HT1080 (cell line): ENCODE measurements at regions not wholly inside any gene's neighbourhood (a gene's known extent, or its start where the extent isn't known, plus 50 kb on each side); places are given as distances from the start of the nearest gene placed in this dataset.

Source experiments
- DNase-seq: peaks from one replicate; pipeline ENCODE4 v3.0.0-alpha.2; 2015; ENCODE audit warnings: low read depth

DNA sequence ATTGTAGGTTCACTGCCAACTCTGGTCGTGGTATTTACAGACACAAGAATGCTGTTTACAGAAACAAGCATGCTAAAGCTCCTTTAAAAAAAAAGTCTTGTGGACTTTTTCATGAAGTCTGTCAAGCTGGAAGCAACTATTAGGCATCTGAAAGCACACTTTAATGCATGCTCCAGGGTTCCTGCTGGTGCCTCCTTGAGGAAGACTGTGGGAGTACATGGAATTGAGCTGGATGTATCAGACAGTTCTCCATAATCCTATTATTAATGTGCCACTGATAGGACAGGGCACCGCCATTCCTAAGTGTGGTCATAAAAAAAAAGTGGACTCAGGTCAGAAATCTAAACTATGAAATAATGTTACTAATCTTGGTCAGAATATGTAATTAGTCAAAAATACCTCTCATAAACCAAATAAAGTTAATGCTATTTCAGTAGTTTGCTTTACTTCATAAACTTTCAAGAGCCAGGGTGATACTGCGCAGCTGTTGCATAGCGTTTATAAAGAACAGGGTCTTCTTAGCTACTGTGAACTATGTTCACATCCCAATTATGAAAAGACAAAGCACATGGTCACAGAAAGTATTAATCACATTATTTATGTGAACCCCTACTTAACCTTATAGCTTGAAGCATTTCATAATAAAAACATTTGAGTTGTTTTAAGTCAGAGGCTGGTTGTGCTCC lies 390.8 kb upstream of the PTGER4 start:
- DNase-seq: no peak

DNA sequence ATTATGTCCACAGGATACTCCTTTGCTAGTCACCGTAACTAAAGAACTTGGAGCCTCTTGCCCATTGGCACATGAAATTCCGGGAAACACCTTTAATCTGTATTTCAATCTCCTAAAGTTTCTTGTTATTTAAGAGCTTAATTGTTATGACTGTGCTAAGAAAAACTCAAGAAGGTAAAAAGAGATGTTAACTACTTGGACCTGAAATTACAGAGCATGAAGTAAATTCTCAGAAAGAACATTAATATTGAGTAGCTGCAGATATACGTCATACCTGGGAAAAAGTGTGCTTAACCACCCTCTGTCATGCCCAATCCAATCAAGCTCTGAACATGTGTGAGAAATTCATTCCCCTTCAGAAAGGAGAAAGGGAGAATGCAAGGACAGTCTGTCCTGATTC lies 394.9 kb upstream of the PTGER4 start:
- no peak for DNase-seq

DNA sequence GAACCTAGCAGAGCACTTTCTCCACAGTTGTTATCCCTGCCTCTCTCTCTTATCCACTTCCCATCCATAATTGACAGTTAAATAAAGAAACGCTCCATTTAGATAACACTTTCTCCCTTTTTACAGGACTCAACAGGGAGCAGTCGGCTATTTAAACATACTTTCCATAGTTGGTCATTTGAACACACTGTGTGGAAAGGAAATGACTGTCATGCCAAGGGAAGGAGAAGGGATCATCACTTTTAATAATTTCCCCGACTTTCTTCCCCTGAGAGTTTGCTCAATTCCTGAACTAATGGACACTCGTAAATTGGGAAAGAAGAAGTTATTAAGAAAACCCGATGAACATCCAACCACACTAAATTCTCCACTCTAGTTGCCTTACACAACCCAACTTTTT lies 400.8 kb upstream of the PTGER4 start:
- no peak for DNase-seq

DNA sequence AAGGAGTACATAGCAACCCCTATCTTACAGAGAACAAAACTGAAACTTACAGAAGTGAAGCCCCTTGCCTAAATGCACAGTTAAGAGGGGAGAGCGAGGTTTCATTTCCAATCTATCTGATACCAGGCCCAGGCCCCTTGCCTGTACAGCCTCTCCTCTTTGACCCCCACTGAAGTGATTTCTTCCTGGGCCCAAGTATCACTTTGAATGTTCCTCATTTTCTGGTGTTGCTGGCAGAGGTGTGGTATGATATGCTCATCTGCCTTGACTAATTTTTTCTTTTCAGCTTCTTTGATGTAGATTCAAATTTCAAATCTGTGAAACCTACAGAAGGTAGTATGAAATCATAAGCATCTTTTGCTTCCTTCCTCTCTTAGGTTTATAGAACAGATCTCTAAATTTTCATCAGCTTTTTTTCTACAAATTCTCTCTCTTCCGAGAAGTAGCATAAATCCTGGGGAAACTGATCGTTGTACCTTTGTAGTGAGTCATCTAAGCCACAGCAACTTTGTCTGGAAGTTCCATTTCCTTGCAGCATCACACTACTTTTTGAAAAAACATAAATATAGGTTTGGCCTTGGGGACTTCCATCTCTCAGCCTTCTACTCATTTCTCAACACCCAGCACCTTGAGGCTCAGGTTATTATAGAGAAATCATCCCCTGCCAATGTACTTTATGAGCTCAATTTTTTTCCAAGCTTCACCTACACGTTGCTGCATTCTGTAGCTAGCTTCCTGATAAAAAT lies 402.4 kb upstream of the PTGER4 start:
- no peak for DNase-seq

DNA sequence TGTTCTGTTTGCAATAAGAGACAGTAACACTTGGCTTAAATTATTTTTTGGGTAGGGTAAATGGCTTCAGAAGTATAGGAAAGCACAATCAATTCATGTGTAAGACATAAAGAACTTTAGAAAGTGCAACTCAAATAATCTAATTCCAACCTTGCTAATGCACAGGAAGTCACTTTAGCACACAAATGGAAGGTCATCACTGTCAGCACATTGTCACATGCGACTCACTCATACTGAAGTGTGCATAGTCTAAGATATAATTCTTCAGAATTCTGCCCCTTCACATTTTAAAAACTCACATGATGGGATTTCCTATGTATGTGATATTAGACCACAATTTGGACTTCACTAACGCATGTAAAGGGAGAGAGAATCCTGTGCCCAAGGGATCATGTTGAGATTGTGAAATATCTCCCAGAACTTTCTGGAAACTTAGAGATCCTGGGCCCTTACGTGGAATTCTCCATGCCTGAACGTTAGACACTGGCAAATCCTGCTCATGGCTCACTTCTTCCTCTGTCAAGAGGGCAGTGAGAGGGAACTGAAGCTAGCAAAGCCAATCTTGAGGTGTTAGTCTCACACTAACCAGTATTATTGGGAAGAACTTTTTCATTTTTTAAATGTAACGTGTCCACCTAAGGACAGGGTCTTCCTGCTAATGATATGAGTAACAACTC lies 403.2 kb upstream of the PTGER4 start:
- no peak for DNase-seq

DNA sequence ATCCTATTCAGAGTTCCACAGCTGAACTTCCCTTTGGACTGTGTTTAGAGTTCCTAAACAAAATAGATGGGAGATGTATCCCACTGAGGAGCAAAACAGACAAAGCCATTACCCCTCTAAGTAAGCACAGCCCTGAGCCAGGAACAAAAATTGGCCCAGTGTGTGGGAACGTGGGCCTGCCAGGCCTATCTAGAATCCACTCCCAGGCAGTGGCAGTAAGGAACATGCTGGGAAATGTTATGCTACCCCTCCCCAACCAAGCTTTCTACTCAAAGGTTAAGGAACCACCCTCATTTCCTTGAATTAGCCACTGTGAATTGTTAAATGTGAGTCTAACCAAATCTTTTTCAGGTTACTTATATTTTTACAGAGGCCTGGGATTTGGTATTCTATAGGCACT lies 405.1 kb upstream of the PTGER4 start:
- no peak for DNase-seq

DNA sequence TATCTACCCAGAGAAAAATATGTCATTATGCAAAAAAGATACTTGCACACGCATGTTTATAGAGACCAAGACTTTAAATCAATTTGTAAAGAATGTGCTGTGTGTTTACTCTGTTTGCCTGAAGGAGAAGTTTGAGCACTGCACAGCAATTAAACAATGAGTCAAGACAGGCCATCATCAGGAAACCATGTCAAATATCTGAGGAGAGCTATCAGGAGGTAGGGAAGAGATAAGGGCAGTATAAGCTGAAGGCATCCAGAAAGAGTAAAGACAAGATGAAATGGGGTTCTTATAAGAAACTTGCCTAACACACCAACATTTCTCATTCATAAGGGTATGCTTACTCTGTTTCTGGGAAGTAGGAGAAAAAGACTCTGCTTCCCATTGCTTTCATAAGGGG lies 405.8 kb upstream of the PTGER4 start:
- DNase-seq: no peak

DNA sequence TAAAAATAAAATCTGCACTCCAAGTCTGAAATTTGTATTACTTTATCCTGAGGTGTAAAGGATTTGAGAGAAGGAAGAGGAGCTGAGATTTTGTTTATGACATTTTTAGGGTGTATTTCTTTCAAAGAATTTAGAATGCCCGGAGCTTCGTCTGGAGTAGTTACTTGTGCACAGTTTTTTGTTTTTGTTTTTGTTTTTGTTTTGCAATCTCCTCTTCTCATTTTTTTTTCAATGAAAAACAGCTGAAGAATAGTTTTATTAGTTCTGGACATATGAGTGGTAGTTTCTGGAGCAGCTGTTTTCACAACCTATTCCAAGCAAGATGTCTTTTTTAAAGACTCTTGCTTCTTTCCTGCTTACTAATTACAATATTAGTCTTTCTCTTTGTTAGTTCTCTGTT lies 408.2 kb upstream of the PTGER4 start:
- DNase-seq: no peak

DNA sequence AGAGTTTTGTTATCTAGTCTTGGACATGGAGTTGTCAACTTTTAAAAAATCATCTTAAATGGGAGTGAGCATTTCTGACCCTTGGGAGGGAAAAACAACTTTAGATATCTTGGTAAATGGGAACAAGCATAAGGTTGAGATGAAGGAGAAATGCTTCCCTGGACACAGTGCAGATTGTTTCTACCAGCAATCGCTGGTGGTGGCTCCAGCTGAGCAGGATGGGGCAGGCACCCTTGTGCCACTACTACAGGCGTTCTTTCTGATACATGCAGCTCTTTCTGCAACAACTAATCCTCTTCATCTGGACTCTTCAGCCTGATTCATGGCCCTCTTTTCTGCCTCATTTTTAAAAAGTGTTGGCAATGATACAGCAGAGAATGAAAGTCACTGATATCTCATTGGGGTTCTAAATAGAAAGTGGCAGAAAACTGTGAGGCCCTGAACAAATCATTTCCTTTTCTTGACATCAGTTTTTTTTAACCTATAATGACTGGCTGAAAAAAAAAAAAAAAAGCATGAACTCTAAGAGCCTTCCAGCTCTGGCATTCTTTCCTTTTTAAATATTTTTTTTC lies 409.4 kb upstream of the PTGER4 start:
- no peak for DNase-seq

DNA sequence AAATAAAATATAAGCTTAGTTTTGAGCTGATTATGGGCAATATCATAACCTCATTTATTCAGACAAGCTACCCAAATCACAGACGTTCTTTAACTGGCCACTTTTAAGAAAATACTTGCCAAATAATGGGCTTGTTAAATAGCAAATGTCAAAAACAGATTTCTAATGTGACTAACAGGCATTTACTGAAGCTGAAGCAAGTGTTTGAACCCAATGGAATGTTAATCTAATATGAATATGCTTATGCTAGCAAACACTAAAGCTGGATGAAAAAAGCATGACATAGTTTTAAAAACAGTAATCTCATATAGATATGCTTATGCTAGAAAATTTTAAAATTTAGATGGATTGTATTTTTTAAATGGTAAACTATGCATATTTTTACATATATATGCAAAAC lies 411.6 kb upstream of the PTGER4 start:
- no peak for DNase-seq

DNA sequence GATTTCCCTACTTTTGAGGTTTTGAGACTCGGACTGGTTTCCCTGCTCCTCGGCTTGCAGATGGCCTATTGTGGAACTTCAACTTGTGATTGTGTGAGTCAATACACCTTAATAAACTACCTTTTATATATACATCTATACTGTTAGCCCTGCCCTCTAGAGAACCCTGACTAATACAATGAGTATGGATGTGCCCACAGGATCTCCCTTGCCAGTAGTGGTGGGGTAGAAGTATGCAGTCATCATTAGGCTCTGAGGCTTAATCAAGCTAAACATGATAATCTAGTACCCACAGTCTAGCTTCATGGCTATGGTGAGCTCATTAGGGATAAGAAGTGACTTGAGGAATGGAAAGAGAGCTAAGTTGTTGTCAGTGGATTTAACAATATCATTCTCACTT lies 412.8 kb upstream of the PTGER4 start:
- DNase-seq: peak; percentile 8

DNA sequence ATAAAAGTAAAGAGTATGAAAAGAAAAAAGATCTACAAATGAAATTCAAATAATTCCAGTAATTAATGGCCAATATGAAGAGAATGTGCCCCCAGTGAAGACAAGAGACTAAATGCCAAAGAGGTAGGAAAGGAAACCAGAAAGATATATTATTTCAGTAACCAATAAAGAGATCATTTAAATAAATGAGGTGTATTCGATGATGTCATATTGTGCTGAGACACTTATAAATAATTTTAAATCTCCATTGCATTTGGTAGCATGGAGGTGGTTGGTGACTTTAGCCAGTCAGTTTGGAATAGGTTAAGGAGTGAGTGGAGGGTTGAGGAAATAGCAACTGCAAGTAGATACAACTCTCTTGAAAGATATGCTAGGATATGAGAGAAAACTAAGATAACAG lies 417.7 kb upstream of the PTGER4 start:
- no peak for DNase-seq

DNA sequence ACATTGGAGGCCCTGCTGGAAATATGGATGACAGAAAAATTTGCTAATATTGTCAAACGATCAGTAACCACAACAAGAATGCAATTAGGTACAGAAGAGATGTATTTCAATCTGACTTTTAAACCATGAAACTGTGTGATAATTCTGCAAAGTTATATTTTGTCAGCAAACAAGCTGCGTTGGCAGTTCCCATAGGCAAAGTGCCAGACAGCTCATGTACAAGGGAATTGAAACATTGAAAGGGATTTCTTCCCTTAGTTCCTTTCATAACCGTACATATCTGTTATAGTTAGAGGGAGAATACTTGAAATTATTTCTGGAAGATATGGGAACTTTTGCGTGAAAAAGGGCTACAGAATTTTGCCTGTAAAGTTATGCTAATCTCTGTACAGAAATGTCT lies 419.4 kb upstream of the PTGER4 start:
- DNase-seq: no peak

DNA sequence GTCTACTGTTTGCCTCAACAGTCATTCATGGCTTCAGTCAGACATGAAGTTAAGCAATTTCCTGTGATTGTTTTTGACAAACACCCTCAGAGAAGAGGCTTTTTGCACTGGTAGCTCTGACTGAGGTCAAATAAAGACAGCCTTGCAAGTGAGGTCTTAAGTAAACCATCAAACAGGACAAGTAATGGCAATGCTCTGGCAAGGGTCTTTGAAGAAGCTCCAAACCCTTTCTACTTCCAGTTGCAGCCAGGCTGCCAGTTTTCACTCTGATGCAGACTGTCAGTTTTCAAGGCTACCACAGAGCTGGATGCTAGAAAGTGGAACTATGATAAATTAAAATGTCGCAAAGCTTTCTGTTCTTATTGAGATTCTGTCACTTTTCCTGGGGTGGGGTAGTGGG lies 421.5 kb upstream of the PTGER4 start:
- no peak for DNase-seq

DNA sequence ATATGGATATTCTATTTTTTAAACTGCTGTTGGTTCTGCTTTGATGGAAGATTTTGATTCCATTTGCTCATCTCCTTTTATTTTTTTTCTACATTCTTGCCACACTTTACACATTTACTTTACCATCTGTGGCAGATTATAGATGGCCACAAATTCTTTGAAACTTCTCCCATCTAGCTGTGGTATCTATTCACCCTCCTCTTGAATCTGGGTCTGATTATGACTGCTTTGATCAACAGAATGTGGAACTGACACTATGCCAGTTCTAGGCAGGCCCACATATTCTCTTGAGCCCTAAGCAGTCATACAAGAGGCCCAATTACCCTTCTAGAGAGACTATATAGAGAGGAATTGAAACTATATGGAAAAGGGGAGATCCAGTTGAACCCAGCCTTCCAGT lies 439.0 kb upstream of the PTGER4 start:
- no peak for DNase-seq

DNA sequence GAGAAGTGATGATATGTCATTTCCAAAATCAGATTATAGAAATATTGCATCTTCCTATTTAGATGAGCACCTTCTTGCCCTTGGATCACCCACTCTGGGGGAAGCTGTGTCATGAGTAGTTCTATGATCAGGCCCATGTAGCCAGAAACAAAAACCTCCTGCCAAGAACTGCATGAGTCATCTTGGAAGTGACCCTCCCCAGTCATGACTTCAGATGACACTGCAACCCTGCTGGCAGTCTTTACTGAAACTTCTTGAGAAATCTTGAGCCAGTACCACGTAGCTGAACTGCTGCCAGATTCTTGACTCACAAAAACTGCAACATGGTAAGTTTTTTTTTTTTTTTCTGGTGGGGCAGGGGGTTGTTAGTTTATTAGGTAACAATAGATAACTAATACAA lies 439.6 kb upstream of the PTGER4 start:
- peak; percentile 81 for DNase-seq

DNA sequence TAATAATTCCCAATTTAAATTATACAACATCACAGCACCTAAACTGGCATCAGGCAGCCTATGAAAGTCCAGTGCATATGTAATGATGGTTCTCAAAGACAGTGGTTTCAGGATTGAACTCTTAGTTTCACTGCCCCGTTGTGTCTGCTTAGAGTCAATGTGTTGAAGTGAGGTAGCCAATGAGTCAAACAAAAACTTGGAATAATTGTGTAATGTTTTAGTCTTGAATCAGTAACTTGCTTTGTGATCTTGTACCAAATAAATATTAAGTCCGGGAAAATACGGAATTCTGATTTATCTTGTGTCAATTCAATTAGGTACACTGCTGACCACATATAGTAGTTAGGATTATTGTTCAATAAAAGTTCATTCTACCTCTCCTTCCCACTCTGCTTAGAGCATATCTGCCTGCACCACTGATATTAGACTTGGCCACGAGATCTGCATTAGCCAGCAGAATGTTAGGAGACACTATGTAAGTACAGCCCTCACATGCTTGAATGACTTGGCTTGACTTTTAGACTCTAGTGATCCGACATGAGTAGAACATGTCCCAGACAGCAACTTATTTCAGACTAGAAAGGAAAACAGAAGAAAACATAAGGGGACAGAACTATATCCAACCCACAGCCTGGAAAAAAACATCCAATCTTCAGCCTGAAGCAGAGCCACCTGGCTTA lies 441.5 kb upstream of the PTGER4 start:
- DNase-seq: no peak

DNA sequence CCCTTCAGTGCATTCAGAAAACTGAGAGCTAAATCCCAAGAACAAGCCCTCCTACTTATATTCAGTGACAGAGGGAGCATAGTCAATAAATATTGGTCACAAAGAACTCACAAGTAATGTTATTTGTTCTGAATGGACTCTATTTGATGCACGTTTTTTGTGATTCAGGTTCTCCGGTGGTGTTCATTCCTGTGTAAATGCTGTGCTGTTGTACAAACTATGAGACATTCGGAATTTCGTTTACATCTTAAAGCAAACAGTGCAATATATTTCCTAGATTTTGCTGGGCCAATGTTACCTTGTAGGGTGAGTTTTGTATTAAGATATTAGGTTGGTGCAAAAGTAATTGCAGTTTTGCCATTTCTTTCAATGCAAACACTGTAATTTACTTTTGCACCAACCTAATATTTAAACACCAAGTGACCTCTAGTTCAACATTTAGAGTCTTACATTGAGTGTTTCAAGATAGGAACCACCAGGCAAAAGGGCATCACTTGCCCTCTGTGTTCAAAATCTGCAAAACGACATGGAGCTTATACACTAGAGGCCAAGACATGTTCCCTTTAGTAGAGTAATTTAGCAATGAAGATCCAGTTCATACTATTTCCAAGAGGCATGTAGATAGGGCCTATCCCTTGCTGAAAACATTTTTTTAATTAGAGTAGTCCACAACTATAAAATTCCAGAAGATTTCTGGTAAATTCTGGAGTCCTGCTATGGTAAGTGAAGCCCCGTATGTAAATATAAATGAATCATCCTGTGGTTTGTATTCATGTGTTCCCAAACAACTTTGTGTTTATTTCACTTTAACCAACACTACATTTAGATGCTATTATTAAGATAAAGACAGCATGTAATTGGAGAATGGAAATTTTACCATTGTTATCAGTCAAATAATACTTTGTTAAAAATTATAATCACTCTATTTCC lies 444.0 kb upstream of the PTGER4 start:
- no peak for DNase-seq

DNA sequence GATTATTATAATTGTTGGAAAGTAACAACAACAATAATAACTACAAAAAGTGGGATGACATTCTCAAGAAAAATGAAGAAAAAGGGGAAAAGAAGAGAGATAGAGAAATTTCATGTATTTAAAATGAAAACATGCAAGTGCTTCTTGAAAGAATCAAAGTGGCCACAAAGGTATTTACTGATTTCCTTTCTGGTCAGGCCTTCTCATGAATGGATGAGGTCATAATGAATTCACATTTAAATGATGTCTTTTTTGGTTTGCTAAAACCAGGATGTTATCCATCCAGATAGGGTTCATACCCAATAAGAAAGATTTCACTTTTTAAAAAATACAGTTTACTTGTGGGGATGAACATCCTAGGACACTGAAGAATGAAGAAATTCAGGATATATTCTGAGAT lies 446.4 kb upstream of the PTGER4 start:
- DNase-seq: peak; percentile 32

DNA sequence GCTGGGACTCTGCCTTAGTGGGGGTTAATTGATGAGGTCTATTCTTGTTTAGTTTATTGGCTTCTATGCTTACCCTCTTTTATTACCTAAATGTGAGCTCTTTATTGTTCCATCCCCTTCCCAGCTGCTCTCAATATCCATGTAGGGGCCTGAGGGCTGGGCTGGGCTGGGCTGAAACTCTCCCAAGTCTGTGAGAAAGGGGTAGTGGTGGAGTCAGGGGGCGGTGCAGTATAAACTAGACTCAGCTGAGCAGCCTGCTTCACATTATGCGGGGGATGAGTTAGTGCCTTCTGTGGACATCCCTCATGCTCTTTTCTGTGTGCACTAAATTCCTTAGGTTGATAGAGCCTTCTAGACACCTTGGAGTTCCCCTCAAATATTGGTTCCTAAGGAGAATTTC lies 451.8 kb upstream of the PTGER4 start:
- DNase-seq: no peak

DNA sequence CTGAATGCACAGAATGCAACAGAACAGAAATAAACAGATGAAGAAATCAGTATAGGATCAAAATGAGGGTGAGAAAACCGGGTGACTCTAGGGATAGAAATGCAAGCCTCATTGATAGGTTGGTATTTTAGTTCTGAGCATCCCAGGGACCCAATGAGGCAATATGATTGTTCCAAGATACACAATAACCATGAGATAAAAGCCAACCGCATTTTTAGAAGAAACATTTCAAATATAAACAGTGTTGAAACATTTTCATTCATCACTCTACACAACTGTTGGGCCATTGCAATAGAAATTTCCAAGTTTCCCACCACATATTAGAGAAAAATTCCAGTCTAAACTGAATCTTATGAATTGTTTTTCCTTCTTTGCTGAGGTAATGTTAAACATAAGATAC lies 452.3 kb upstream of the PTGER4 start:
- DNase-seq: no peak
